ENCODE measurements at regions not wholly inside any gene's neighbourhood (a gene's known extent, or its start where the extent isn't known, plus 50 kb on each side); places are given as distances from the start of the nearest gene placed in this dataset.
A peak's percentile ranks its signal among the peaks of the same experiment; 100 is the strongest.

DNA sequence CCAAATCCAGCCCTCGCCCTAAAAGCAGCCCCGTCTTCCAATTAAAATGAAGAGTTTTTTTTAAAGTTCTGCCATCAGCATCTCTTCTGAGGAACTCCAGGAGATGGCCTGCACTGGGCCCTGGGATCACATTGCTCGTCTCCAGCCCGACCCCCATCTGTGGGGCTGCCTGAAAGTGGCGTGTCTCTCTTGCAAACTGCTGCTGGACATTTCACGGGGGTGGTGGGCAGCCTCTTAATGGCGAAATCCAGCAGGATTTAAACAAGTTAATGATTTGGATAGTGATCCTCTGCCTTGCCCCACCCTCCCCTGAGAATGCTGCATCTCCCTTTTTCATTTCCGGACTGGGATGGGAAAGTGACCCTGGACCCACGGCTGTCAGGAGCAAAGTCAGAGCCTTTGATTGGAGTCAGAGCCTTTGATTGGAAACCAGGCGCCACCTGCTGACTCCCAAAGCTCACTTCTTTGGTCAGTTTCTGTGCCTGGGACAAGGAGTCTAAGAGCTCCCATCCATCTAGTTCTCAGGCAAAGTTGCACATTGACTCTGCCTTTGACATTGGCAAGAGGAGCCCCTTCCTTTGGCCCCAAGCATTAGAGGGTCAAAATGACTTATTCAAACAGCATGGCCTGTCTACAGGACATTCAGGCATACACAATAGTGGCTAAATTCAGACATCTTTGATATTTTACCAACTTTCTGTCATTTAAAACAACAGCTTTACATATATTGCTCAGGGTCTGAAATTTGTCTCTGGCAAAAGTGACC lies 155.2 kb downstream of the SH3BP4 start:
- TF ChIP-seq, protein P1, sequence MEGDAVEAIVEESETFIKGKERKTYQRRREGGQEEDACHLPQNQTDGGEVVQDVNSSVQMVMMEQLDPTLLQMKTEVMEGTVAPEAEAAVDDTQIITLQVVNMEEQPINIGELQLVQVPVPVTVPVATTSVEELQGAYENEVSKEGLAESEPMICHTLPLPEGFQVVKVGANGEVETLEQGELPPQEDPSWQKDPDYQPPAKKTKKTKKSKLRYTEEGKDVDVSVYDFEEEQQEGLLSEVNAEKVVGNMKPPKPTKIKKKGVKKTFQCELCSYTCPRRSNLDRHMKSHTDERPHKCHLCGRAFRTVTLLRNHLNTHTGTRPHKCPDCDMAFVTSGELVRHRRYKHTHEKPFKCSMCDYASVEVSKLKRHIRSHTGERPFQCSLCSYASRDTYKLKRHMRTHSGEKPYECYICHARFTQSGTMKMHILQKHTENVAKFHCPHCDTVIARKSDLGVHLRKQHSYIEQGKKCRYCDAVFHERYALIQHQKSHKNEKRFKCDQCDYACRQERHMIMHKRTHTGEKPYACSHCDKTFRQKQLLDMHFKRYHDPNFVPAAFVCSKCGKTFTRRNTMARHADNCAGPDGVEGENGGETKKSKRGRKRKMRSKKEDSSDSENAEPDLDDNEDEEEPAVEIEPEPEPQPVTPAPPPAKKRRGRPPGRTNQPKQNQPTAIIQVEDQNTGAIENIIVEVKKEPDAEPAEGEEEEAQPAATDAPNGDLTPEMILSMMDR (IDR thresholded peaks at IDR 0.05): peak; percentile 22 to 75 (median 74)
- TF ChIP-seq POLR2A (IDR thresholded peaks at IDR 0.05) (no peak), POLR2AphosphoS5 (IDR thresholded peaks at IDR 0.05) (no peak)

Measured in breast epithelium (tissue), 3 donors.